ENCODE measurements at regions not wholly inside any gene's neighbourhood (a gene's known extent, or its start where the extent isn't known, plus 50 kb on each side); places are given as distances from the start of the nearest gene placed in this dataset.

DNA sequence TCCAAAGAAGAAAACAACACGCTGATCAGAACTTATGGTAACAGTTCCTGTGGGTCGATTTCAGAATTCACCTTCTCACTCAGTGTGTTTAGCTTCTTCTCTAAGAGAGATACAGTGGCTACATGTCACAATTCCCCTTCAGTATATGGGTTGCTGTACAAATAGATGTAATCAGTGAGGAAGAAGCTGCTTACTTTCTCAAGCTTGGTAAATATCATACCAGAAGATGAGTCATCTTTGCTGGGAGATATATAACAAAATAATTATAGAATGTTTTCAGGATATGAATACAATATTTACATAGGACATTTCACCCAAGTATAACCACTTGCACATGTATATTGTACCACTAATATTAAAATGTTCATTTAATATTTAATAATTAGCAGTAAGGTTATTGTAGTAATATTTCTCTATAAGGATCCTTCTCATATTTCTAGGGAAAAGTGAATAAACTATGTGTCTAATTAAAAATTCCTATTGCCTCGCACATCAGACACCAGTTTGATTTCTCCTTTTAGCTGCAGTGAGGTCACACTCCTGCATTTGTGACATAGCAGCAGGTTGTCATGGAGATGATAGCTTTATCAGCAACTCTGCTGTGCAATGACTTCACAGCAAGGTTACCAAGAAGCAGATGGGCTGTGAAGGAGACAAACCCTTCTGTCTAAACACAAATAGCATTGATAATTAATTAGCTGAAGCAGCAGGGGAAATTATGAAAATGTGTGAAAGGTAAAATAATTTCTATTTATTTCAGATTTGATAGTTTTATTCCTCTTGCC is 211.4 kb downstream of the TUSC7 start:
- Histone ChIP-seq H3K79me1 (ENCODE audit: low read depth, low read length) (no peaks in the 10 kb centered on the region), H2BK15ac (ENCODE audit: low read length) (no peak overlapping the region), H3K79me2 (ENCODE audit: control insufficient read depth in 1 of 2, insufficient read depth in 2 of 2, low read length in 2 of 2) (no peaks in the 10 kb centered on the region), H3K4me2 (ENCODE audit: insufficient read depth in 1 of 2, low read depth in 2 of 2, low read length in 2 of 2) (no peak overlapping the region), H3K56ac (replicated peaks; ENCODE audit: insufficient read length, low read depth, low read length) (no peak overlapping the region), H3K23me2 (ENCODE audit: low read depth, low read length) (no peaks in the 10 kb centered on the region), H3K9me3 (ENCODE audit: insufficient read depth in 2 of 2, low read depth in 1 of 2, low read length in 1 of 2) (no peaks in the 10 kb centered on the region), H3K14ac (ENCODE audit: insufficient read length) (no peak overlapping the region), H3K4me3 (ENCODE audit: extremely low read depth in 1 of 4, insufficient read depth in 2 of 4, low read depth in 3 of 4, low read length in 4 of 4) (no peak overlapping the region), H2AK5ac (ENCODE audit: low read depth, low read length) (no peak overlapping the region), H4K8ac (ENCODE audit: extremely low read depth, insufficient read depth, low read length) (no peak overlapping the region), H2BK5ac (ENCODE audit: low read depth, low read length) (no peak overlapping the region), H4K5ac (ENCODE audit: insufficient read length, low read depth, low read length) (no peak overlapping the region), H3K27me3 (replicated peaks in 1 of 4; ENCODE audit: control insufficient read depth in 3 of 4, extremely low read depth in 1 of 4, insufficient read depth in 3 of 4, low read length in 3 of 4) (no peaks in the 10 kb centered on the region), H4K20me1 (replicated peaks in 1 of 2; ENCODE audit: control insufficient read depth in 1 of 2, insufficient read depth in 2 of 2, low read length in 2 of 2) (no peaks in the 10 kb centered on the region), H3K9ac (replicated peaks in 1 of 4; ENCODE audit: extremely low read depth in 1 of 4, low read depth in 3 of 4, low read length in 3 of 4) (no peak overlapping the region), H2BK120ac (replicated peaks; ENCODE audit: low read depth, low read length) (no peak overlapping the region), H2BK20ac (ENCODE audit: low read length) (no peak overlapping the region), H3K4ac (replicated peaks; ENCODE audit: insufficient read length, low read depth, low read length) (no peak overlapping the region), H3K36me3 (ENCODE audit: control insufficient read depth in 2 of 4, insufficient read depth in 4 of 4, low read length in 3 of 4) (no peaks in the 10 kb centered on the region), H3K4me1 (replicated peaks in 1 of 4; ENCODE audit: control insufficient read depth in 3 of 4, insufficient read depth in 4 of 4, low read length in 3 of 4) (no peaks in the 10 kb centered on the region), H2BK12ac (ENCODE audit: low read depth, low read length) (no peak overlapping the region), H3K18ac (ENCODE audit: extremely low read depth, low read length) (no peak overlapping the region), H3K27ac (ENCODE audit: low read depth, low read length) (no peak overlapping the region), H4K91ac (replicated peaks; ENCODE audit: insufficient read length, low read length) (no peak overlapping the region), H2AFZ (ENCODE audit: low read length) (no peak overlapping the region), H3K23ac (ENCODE audit: insufficient read length) (no peak overlapping the region)
- ChIA-PET POLR2A (ENCODE audit: partially characterized antibody) (no interaction called here), CTCF (ENCODE audit: partially characterized antibody) (interaction anchor here (1.1 kb wide), 1 partner anchor 10 kb away, joined by 4 read pairs; no protein-coding TSS in a partner anchor)
- TF ChIP-seq RBBP5 (IDR thresholded peaks at IDR 0.05; ENCODE audit: borderline replicate concordance, low read depth, low read length) (no peak), CREB1 (IDR thresholded peaks at IDR 0.05) (peak; percentile 41; the same call in 1 of the 2 replicates), PHF8 (conservative IDR thresholded peaks at IDR 0.05; ENCODE audit: low read depth, low read length) (no peak)
- 84% methylated on average over 3 of the region's 3 CpGs; no CpG with 5 or more reads in 1 of the 2 experiments for WGBS, 2 experiments (ENCODE audit: extremely low coverage in 1 of 2, insufficient coverage in 1 of 2, insufficient read length in 1 of 2, insufficient replicate concordance in 2 of 2, low coverage in 1 of 2, low lambda C conversion rate in 2 of 2, missing lambda C conversion rate in 1 of 2)
- DNase-seq (ENCODE audit: low read depth in 1 of 2, low spot score in 2 of 2), result no peak
- FAIRE-seq, result no peak
